Fibroblast of peridontal ligament (primary cell): ENCODE measurements at regions not wholly inside any gene's neighbourhood (a gene's known extent, or its start where the extent isn't known, plus 50 kb on each side); places are given as distances from the start of the nearest gene placed in this dataset.
"Not testable (repeated sequence)": the region's sequence is repeated elsewhere in the genome, so short reads cannot be mapped to it uniquely, and the experiment has no call there.

ENCODE experiments used
- DNase-seq: peaks from one replicate; pipeline ENCODE4 v3.0.0-alpha.2; 2010; ENCODE audit errors: extremely low read depth

DNA sequence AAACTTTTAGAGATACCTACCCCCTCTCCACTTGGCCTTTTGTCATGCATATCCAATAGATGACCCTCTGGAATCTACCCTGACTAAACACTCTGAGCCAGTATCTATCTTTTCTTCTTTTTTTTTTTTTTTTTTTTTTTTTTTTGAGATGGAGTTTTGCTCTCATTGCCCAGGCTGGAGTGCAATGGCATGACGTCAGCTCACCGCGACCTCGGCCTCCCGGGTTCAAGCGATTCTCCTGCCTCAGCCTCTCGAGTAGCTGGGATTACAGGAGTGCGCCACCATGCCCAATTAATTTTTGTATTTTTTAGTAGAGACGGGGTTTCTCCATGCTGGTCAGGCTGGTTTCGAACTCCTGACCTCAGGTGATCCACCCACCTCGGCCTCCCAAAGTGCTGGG, 50.8 kb upstream of the GRIN2B start:
- DNase-seq, result not testable (repeated sequence)

DNA sequence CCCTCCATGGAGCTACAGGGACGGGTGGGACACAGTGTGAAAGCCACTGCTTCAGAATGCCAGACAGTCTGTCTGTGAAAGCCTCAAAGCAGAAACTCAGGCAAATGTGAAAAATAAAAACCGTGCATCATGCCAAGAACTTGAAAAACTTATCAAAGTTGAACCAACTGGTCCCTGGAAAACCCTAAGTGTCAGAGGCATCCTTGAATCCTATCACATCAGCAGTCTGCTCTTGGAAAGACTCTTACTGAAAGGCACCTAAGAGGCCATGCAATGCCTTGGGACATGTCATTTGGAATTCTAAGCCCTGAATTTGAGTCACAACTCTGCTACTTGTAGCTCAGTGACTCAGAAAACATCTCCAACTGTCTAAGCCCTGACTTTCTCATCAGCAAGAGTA, 62.4 kb upstream of the GRIN2B start:
- DNase-seq, result no peak

DNA sequence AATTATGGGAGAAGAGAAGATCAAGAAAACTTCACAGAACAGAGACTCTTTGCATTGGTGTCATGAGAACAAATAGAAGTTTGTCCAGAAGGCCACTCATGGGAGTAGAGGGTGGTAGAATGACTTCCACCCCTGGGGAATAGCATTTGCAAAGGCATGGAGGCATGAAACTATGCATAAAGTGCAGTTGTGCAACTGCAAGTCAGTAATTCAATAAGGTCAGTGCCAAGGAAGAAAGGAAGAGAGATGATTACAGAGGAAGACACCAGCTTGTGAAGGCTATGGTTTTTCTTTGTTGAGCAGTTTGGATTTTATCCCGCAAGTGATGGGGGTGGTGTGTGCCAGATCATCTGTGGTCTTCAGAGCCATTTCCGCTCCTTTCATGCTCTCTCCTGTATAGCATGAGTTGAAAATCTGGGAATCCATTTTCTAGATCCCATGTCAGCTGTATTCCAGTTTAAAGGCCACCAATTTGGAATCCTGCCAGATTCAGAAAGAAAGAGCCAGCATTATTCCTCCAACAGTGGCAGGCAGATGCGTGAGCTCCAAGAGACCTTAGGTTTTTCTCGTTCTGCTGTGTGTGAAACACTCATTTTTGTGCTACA, 67.6 kb upstream of the GRIN2B start:
- no peak for DNase-seq

DNA sequence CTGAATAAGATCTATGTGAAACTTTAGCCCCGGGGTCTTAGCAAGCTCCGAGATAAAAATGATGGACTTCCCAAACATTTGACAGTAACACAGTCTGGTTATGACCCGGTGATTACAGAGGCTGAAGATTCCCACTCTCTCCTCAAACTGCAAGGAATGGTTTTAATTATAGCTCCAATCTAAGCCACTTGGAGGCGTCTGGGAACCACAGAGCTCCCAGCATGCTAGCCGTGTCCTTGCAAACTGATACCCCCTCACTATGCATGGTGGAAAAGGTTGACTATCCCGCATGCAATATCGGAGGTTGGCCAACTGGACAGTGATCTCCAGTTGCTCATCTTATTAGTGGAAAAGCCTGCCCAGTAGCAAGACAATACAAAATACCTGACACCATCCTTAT, 76.5 kb upstream of the GRIN2B start:
- no peak for DNase-seq

DNA sequence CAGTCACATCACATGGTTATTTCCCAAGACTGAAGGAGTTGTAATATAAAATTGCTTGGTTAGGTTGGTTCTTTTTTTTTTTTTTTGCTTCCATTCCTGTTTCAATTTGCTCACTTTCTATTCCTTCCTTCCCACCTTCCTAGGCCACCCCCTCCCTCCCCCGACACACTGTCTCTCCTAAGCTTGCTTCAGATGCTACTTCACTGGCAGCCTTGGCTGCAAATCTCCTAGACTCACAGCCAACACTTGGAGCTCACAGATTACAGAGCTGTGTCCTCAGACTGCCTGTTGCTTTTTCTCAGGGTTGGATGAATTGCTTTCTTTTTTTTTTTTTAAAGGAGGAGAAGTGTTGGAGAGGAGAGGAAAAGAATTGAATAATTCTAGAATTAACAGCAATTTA, 77.3 kb upstream of the GRIN2B start:
- no peak for DNase-seq

DNA sequence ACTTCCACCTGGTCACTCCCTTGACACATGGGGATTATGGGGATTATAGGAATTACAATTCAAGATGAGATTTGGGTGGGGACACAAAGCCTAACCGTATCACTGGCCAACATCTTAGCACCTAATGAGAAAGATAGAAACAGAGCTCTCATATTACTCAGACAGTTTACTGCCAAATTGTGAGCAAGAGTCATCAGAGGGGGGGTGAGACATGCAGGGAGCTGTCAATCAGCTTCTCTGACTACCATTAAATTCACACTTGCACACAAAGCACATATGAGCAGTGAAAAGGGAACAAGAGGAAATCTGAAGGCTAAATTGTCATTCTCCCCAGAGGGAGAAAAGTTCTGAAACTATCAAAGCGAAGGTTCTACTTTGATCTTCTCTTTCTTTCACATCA, 78.1 kb upstream of the GRIN2B start:
- DNase-seq, result no peak

DNA sequence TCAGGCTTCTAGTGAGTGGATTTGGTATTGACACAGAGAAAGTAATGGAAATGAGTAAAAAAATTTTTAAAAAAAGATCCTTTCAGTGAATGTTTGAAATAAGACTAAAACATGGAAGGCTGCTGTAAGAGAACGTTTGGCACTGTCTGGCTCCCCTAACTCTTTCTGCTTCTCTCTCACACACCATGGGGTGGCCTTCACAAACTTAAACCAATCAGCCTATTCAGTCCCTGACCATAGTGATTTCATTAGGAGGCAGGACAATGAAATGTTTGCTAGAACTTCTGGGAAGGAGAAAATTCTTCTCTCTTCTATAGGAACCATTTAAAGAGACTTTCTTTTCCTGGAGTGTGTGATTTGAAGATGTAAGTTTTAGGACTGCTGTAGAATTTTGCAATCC, 84.2 kb upstream of the GRIN2B start:
- no peak for DNase-seq

DNA sequence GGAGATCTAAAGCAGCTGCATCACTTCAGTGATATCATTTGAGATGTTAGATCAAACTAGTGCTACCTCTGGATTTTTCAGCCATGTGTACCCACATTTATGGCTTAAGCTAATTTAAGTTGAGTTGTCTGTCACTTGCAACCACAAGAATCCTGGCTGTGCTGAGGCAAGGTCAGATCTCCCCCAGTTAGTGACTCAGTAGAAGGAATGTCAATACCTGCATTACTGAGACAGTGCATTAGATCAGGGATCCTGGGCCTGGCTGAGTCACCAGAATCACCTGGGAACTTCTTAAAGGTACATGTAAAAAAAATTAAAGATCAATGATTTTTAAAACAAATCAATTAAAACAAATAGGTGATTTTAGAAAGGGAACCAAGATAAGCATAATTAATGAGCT, 84.6 kb upstream of the GRIN2B start:
- DNase-seq, result no peak

DNA sequence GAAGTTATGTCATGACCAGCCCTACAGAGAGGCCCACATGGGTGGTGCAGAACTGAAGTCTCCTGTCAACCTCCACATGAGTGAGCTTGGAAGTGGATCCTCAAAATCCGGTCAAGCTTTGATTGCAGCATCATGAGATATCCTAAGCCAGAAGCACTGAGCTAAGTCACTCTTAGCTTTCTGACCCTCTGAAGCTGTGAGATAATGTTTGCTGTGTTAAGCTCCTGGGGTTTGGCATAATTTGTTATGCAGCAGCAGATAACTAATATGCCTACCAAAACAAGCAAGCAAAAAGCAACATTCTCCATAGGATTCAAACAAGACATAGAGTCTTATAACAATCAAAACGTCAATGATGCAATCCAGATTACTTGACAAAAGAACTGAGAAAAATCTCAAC, 87.6 kb upstream of the GRIN2B start:
- DNase-seq, result no peak

DNA sequence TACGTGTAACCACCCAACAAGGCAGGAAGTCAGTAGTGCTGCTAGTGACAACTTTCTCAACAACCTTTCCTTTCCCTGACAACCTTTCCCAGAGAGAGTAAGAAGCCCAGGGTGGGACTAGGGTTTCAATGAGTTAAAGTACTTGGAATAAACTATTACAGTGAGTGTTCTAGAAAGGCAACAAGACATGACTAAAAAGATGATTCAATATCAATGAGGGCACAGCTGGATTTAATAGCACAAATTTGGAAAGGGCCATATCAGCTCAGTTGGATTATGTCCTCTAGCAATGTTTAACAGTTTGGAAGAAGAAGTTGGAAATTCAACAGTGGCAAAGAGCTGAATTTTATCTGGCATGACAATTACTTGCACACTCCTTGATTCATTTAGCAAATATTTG, 90.4 kb upstream of the GRIN2B start:
- no peak for DNase-seq

DNA sequence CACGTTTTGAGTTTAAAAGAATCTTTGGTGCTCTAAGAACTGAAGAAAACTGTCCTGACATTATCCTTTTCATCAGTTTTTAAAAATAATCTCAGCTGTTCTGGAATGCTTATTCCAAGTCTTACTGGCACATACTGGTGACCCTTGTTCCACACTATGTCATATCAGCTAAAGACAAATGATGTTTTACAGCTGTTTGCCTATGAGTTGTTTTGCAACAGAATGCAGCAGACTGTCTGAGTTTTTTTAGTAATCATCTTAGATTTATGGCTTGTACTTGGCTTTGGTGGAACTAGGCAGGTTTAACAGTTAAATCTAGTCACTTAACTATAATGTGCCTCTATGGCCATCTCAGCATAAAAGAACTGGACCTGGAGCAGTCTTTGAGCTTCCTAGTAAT, 91.6 kb upstream of the GRIN2B start:
- no peak for DNase-seq

DNA sequence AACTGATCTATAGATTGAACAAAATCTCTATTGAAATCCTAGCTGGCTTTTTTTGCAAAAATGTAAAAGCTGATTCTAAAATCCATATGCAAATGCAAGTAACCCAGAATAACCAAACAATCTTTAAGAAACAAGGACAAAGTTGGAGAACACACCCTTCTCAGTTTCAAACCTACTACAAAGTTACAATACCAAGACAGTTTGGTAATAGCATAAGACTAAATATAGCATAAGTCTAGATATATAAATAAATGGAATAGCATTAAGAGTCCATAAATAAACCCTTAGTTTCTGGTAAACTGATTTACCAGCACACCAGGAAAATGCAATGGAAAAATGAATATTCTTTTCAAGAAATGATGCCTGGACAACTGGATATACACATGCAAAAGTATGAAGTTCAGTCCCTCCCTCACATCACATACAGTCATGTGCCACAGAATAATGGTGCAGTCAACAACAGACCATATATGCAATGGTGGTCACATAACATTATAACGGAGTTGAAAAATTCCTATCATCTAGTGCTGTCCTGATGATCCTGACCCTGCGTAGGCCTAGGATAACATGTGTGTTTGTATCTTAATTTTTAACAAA, 94.5 kb upstream of the GRIN2B start:
- DNase-seq, result no peak

DNA sequence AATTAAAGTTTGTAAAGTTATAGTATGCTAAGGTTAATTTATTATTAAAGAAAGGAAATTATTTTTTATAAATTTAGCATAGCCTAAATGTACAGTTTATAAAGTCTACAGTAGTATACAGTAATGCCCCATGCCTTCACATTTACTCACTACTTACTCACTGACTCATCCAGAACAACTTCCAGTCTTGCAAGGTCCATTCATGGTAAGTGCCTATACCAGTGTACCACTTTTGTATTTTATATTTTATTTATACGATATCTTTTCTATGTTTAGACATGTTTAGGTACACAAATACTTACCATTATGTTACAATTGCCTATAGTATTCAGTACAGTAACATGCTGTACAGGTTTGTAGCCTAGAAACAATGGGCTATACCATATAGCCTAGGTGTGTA, 95.1 kb upstream of the GRIN2B start:
- DNase-seq, result no peak

DNA sequence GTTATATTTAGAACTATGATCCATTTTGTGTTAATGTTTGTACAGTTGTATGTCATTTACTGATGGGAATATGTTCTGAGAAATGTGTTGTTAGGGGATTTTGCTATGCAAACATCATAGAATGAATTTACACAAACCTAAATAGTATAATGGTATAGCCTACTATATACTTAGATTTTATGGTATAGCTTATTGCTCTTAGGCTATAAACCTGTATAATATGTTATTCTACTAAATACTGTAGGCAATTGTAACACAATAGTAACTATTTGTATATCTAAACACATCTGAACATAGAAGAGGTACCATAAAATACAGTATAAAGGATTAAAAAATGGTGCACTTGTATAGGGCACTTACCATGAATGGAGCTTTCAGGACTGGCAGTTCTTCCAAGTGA, 105.4 kb upstream of the GRIN2B start:
- DNase-seq, result no peak

DNA sequence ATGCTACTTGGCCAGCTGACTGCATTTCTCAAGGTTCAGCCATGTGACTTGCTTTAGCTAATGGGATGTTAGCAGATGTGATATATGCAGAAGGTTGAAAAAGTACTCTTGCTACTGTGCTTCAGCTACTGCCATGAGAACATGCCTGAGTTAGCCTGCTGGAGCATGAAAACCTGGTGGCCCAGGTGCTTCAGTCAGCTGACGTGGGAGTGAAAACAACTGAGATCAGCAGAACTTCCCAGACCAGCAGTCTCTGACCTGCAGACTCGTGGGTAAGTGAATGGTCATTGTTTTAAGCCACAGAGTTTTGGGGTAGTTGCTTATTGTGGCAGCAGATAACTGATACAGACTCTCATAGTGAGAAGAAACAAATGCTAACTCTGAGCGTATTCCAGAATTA, 118.6 kb upstream of the GRIN2B start:
- no peak for DNase-seq

DNA sequence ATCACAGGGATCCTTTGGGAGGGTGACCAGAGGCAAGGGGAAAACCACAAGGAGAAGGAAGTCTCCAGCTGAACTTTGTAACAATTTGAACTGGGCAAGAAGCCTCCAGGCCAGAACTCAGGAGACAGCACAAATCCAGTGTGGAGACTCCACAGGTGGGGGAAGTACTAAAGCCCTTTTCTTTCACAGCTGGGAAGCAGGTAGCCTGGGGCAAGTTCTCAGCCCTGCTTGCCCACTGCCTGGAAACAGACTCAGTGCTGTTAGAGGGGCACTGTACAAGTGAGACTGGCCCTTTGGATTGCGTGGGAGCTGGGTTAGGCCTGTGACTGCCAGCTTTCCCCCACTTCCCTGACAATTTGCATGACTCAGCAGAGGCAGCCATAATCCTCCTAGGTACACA, 120.2 kb upstream of the GRIN2B start:
- DNase-seq, result not testable (repeated sequence)

DNA sequence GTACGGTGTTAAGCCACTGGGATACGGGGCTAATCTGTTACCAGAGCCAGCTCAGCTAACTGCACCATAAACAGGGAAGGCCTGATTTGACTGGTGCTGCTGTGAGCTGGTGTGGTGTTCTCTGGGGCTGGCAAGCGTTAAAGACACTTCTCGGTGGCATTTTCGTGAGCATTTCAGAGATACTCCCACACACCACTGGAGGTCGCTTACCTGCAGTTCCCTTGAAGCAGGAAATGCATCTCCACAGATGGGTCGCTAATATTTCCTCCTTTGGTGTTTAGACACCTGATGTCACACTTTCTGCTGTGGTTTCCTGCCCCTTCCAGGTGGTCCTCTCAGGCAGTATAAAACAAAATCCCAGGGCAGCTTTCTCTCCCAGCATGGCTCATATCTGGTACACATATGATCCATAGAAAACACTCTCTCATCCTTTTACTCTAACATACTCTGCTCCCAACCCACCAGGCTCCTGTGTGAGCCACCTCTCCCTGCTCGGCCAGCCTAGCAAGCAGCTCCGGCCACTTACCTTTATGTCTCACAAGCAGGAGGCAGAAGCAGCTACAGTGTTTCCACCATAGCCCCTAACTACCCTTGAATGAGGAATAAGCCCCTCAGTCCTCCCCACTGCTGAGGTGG, 129.9 kb upstream of the GRIN2B start:
- DNase-seq, result no peak

DNA sequence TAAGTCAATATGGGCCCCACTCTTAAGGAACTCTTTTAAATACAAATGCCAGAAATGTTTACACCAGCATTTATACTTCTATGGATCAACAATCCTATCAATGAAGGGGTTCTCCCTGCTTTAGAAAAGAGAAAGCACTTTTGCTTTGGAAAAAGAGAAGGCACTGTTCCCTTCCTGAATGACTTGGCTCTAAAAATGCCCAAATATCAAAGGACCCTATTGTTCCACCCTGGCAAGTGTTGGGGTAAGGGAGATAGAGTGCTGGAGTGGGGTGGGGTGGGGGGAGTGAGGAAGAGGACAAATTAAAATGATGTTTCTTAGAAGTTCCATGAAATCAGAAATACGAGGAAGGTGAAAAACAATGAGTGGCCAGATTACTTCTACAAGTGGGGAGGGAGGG, 131.6 kb upstream of the GRIN2B start:
- no peak for DNase-seq

DNA sequence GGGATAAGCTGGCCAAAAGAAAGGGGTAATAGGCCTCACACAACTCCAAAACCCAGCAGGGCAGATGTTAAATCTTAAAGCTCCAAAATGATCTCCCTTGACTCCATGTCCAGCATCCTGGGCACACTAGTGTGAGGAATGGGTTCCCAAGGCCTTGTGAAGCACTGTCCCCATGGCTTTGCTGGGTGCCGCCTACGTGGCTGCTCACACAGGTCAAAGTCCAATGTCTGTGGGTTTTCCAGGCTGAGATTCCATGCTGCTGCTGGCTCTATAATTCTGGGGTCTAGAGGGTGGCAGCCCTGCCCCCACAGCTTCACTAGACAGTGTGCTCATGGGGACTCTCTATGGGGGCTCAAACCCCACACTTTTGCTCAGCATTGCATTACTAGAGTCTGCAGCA, 145.3 kb upstream of the GRIN2B start:
- DNase-seq, result no peak

DNA sequence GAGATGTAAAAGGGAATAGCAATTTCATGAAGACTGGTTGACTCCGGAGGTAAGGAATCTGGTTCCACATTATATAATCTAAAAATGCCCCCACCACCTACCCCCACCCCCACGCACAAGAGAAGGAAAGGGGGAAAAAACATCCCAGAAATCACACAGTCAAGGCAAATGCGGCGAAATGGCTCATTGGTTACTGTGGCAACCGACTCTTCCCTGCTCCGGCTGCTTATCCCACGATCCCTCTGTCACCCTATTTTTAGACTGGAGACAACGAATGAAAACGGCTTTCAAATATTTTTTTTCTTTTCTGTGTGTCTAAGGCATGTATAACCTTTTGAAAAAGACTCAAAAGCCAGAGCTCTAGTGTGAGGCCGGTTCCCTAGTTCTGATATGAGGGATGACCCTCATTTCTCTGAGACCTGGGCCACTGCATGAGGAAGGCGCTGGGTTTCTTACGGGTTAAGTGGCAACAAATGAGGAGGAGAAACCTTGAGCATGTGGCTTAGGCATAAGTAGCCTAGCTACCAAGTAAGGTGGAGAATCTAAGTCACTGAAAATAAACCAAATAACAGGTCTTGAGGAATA, 148.3 kb upstream of the GRIN2B start:
- DNase-seq, result no peak

DNA sequence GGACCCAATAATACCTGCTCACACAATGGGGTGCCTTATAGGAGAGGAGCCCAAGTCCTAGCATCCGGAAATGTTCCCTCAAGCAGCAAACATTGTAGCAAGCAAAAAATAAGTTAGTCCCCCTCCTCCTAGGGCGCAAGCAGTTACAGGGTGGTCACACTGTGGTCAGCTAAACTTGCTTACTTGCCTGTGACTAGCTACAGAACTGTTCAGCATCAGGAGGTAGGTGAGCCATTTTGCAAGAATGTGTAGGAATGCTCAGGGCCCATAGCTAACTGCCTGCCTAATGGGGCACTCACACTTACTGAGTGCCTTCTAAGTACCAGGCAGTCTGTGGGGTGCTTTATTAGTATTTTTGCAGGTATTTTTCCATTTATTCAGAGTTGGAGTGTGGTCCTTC, 154.6 kb upstream of the GRIN2B start:
- DNase-seq, result no peak

DNA sequence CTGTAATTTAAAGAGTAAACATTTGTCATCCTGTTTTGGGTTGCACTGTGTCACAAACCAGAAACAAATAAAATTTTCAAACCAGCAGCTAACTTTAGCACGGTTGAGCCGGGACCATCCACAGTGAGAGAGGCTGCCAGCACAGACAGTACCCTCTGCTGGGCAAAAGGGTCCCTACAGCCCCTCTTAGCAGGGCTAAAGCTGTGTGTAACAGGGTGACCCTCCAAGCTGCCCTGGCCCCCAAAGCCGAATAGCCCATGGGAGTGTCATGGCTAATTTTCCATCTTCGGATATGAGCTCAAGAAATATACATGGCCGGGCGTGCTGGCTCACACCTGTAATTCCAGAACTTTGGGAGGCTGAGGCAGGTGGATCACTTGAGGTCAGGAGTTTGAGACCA, 157.1 kb upstream of the GRIN2B start:
- no peak for DNase-seq

DNA sequence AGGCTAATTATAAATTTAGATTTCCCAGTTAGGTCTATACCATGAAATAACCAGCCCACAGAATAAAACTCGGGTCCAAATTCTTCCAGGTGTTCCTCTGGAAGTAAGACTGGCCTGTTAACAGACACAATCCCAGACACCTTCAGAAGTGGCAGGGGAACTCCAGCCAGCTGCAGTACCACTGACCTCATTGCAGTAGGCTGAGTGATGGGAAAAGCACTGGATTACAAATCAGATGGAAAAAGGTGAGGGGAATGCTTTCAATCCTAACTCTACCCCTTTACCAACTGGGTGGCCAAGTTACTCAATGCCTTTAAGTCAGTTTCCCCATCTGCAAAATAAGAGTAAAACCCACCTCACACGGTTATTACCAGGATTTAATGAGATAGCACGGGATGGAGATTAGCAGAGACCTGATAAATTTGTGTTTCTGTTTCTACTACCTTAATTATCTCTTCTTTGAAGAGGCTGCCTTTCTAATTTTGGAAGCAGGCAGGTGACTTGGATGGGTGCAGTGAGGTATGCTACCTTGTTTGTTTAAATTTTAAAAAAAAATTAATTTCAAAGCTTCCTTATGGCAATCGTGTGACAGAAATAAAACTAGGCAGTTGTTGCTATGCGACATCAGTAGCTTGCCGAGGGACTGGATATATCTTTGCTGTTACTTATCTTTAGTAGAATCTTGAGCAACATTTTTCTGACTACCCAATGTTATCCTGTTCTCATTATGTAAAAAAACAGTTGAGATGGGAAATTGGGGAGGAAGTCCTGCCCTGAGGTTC, 167.3 kb upstream of the GRIN2B start:
- DNase-seq, result no peak
